ENCODE measurements at regions not wholly inside any gene's neighbourhood (a gene's known extent, or its start where the extent isn't known, plus 50 kb on each side); places are given as distances from the start of the nearest gene placed in this dataset.

GRCh38 chr2:174664084-174664759 lies 66.6 kb upstream of the WIPF1 start:
- peak in 1 of 2 donors; percentile 25 for DNase-seq (ENCODE audit: low read depth in 2 of 2)
- H3K4me1 ChIP-seq (ENCODE audit: control insufficient read depth, extremely low read depth, insufficient read depth, low read length): peaks cover 10% of the 10 kb centered on the region
- no peak overlapping the region for H3K4me3 ChIP-seq (replicated peaks in 1 of 4; ENCODE audit: control extremely low read depth in 1 of 4, insufficient read depth in 1 of 4, low read depth in 3 of 4, low read length in 4 of 4)
- TF ChIP-seq EZH2 (IDR thresholded peaks at IDR 0.05; ENCODE audit: low read length, missing control alignments) (no peak), CTCF (conservative IDR thresholded peaks at IDR 0.05 in 1 of 2, IDR thresholded peaks at IDR 0.05 in 1 of 2; ENCODE audit: low read depth in 1 of 2, low read length in 2 of 2) (no peak)
- peak overlapping the region; percentile 46 for H3K27ac ChIP-seq (ENCODE audit: insufficient read depth, low read length)
- no peaks in the 10 kb centered on the region for H4K20me1 ChIP-seq (ENCODE audit: control insufficient read depth, extremely low read depth, insufficient read depth, low read length)
- H3K27me3 ChIP-seq (ENCODE audit: control insufficient read depth, insufficient read depth, low read length): no peaks in the 10 kb centered on the region
- H2AFZ ChIP-seq (ENCODE audit: low read length): no peak overlapping the region
- no peaks in the 10 kb centered on the region for H3K36me3 ChIP-seq (ENCODE audit: control insufficient read depth, insufficient read depth, low read length)
- no peaks in the 10 kb centered on the region for H3K79me2 ChIP-seq (ENCODE audit: control insufficient read depth, insufficient read depth, low read length)
- no peak overlapping the region for H3K9ac ChIP-seq (ENCODE audit: insufficient read depth, low read length)
- no peaks in the 10 kb centered on the region for H3K9me3 ChIP-seq (ENCODE audit: control insufficient read depth, insufficient read depth, low read depth, low read length)
- peak overlapping the region; percentile 3 for H3K4me2 ChIP-seq (ENCODE audit: extremely low read depth, insufficient read depth, low read length)

DNA sequence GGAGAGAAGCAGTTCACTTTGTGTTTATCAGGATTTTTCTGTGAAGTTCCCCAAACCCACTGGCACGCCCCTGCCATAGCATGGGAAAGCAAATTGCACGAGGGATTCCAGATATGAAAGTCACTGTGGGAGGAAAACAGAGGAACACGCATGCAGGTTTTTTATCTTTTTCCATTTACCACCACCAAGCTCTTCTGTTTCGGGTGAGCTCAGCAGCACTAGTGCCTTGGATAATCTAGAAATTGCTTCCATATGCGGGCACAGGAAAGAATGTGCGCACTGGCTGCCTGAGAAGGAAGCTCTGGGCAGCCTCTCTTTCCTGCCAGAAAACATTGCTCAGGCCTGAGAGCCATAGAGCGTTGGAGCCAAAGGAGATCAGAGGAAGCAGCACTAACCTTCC lies 65.9 kb upstream of the WIPF1 start:
- no peak overlapping the region for H3K9ac ChIP-seq (ENCODE audit: insufficient read depth, low read length)
- no peaks in the 10 kb centered on the region for H3K36me3 ChIP-seq (ENCODE audit: control insufficient read depth, insufficient read depth, low read length)
- no peaks in the 10 kb centered on the region for H4K20me1 ChIP-seq (ENCODE audit: control insufficient read depth, extremely low read depth, insufficient read depth, low read length)
- no peak overlapping the region for H3K27ac ChIP-seq (ENCODE audit: insufficient read depth, low read length)
- H2AFZ ChIP-seq (ENCODE audit: low read length): no peak overlapping the region
- H3K9me3 ChIP-seq (ENCODE audit: control insufficient read depth, insufficient read depth, low read depth, low read length): no peaks in the 10 kb centered on the region
- no peak overlapping the region for H3K4me3 ChIP-seq (replicated peaks in 1 of 4; ENCODE audit: control extremely low read depth in 1 of 4, insufficient read depth in 1 of 4, low read depth in 3 of 4, low read length in 4 of 4)
- no peak overlapping the region for H3K4me2 ChIP-seq (ENCODE audit: extremely low read depth, insufficient read depth, low read length)
- TF ChIP-seq EZH2 (IDR thresholded peaks at IDR 0.05; ENCODE audit: low read length, missing control alignments) (no peak), CTCF (conservative IDR thresholded peaks at IDR 0.05 in 1 of 2, IDR thresholded peaks at IDR 0.05 in 1 of 2; ENCODE audit: low read depth in 1 of 2, low read length in 2 of 2) (no peak)
- peak in 1 of 2 donors; percentile 64 for DNase-seq (ENCODE audit: low read depth in 2 of 2)
- H3K27me3 ChIP-seq (ENCODE audit: control insufficient read depth, insufficient read depth, low read length): no peaks in the 10 kb centered on the region
- H3K4me1 ChIP-seq (ENCODE audit: control insufficient read depth, extremely low read depth, insufficient read depth, low read length): peaks cover 10% of the 10 kb centered on the region
- H3K79me2 ChIP-seq (ENCODE audit: control insufficient read depth, insufficient read depth, low read length): no peaks in the 10 kb centered on the region

- Histone ChIP-seq H3K79me2 (ENCODE audit: control insufficient read depth, insufficient read depth, low read length) (no peaks in the 10 kb centered on the region), H4K20me1 (ENCODE audit: control insufficient read depth, extremely low read depth, insufficient read depth, low read length) (no peaks in the 10 kb centered on the region), H3K27me3 (ENCODE audit: control insufficient read depth, insufficient read depth, low read length) (no peaks in the 10 kb centered on the region), H3K4me3 (replicated peaks in 1 of 4; ENCODE audit: control extremely low read depth in 1 of 4, insufficient read depth in 1 of 4, low read depth in 3 of 4, low read length in 4 of 4) (no peak overlapping the region), H3K9ac (ENCODE audit: insufficient read depth, low read length) (no peak overlapping the region), H3K4me1 (ENCODE audit: control insufficient read depth, extremely low read depth, insufficient read depth, low read length) (peaks cover 10% of the 10 kb centered on the region), H3K27ac (ENCODE audit: insufficient read depth, low read length) (peak overlapping the region; percentile 23), H3K9me3 (ENCODE audit: control insufficient read depth, insufficient read depth, low read depth, low read length) (no peaks in the 10 kb centered on the region), H3K4me2 (ENCODE audit: extremely low read depth, insufficient read depth, low read length) (no peak overlapping the region), H2AFZ (ENCODE audit: low read length) (no peak overlapping the region), H3K36me3 (ENCODE audit: control insufficient read depth, insufficient read depth, low read length) (no peaks in the 10 kb centered on the region)
- no peak for DNase-seq (ENCODE audit: low read depth in 2 of 2)
- TF ChIP-seq EZH2 (IDR thresholded peaks at IDR 0.05; ENCODE audit: low read length, missing control alignments): no peak
- TF ChIP-seq CTCF (conservative IDR thresholded peaks at IDR 0.05 in 1 of 2, IDR thresholded peaks at IDR 0.05 in 1 of 2; ENCODE audit: low read depth in 1 of 2, low read length in 2 of 2): no peak
Observed at GRCh38 chr2:174662859-174663258, 65.3 kb upstream of the WIPF1 start.
